BLaER1 (cell line): ENCODE measurements at regions not wholly inside any gene's neighbourhood (a gene's known extent, or its start where the extent isn't known, plus 50 kb on each side); places are given as distances from the start of the nearest gene placed in this dataset.

ENCODE experiments used
- H3K27ac ChIP-seq: shearing (Covaris generic); formaldehyde crosslinking; 2 replicates; pipeline ENCODE4 v1.8.1; 2022
- H3K27me3 ChIP-seq: shearing (Covaris generic); formaldehyde crosslinking; 2 replicates; pipeline ENCODE4 v1.8.1; 2022
- H3K36me3 ChIP-seq: shearing (Covaris generic); formaldehyde crosslinking; 2 replicates; pipeline ENCODE4 v1.8.1; 2022
- H3K4me1 ChIP-seq: shearing (Covaris generic); formaldehyde crosslinking; 2 replicates; pipeline ENCODE4 v1.8.1; 2022
- H3K4me2 ChIP-seq: shearing (Covaris generic); formaldehyde crosslinking; 2 replicates; pipeline ENCODE4 v1.8.1; 2022
- H3K4me3 ChIP-seq: shearing (Covaris generic); formaldehyde crosslinking; 2 replicates; pipeline ENCODE4 v1.8.1; 2022
- H3K9ac ChIP-seq: shearing (Covaris generic); formaldehyde crosslinking; 2 replicates; pipeline ENCODE4 v1.8.1; 2022
- H3K9me3 ChIP-seq: shearing (Covaris generic); formaldehyde crosslinking; 2 replicates; pipeline ENCODE4 v1.8.1; 2022
- H4K20me1 ChIP-seq: shearing (Covaris generic); formaldehyde crosslinking; 2 replicates; pipeline ENCODE4 v1.8.1; 2022
- Cebpa-rat ChIP-seq: shearing (Covaris generic); IDR thresholded peaks from 2 replicates; pipeline ENCODE4 v1.8.1; 2022

DNA sequence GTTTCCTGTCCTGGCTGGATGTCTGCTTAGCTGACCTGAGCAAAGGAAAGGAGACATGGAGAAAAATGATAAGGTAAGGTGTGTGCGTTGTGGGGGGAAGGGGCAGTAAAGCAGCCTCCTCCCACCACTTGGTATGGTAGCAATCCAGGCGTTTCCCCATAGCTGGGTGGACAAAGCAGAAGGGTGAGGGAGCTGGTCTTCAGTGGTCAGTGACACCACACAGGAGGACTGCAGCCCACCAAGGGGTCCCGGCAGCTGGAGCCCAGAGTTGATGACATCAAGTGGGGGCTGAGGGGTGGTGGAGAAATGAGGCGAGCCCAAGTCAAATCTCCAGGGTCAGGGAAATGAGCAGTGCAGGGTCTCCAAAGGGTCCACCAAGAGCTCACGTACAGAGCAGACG, 69.3 kb upstream of the LRRN2 start:
- Histone ChIP-seq H3K9me3 (peaks cover 15% of the 10 kb centered on the region), H3K4me1 (no peaks in the 10 kb centered on the region), H3K27me3 (no peaks in the 10 kb centered on the region), H3K36me3 (no peaks in the 10 kb centered on the region), H4K20me1 (no peaks in the 10 kb centered on the region), H3K9ac (no peak overlapping the region), H3K27ac (no peak overlapping the region), H3K4me3 (no peak overlapping the region), H3K4me2 (no peak overlapping the region)
- no peak for TF ChIP-seq Cebpa-rat

GRCh38 chr1:204756349-204756748, 70.8 kb upstream of the LRRN2 start:
- H3K27ac ChIP-seq = no peak overlapping the region
- H4K20me1 ChIP-seq = no peaks in the 10 kb centered on the region
- H3K36me3 ChIP-seq = no peaks in the 10 kb centered on the region
- no peak for TF ChIP-seq Cebpa-rat
- H3K4me2 ChIP-seq = no peak overlapping the region
- no peak overlapping the region for H3K4me3 ChIP-seq
- H3K9ac ChIP-seq = no peak overlapping the region
- no peaks in the 10 kb centered on the region for H3K27me3 ChIP-seq
- no peaks in the 10 kb centered on the region for H3K4me1 ChIP-seq
- H3K9me3 ChIP-seq = peaks cover 15% of the 10 kb centered on the region

- Histone ChIP-seq H3K4me2 (no peak overlapping the region), H3K27me3 (no peaks in the 10 kb centered on the region), H3K4me3 (no peak overlapping the region), H3K9me3 (peaks cover 15% of the 10 kb centered on the region), H3K27ac (no peak overlapping the region), H3K9ac (no peak overlapping the region), H3K36me3 (no peaks in the 10 kb centered on the region), H3K4me1 (no peaks in the 10 kb centered on the region), H4K20me1 (no peaks in the 10 kb centered on the region)
- TF ChIP-seq Cebpa-rat = no peak
Measured at GRCh38 chr1:204756811-204757210, 71.3 kb upstream of the LRRN2 start.

DNA sequence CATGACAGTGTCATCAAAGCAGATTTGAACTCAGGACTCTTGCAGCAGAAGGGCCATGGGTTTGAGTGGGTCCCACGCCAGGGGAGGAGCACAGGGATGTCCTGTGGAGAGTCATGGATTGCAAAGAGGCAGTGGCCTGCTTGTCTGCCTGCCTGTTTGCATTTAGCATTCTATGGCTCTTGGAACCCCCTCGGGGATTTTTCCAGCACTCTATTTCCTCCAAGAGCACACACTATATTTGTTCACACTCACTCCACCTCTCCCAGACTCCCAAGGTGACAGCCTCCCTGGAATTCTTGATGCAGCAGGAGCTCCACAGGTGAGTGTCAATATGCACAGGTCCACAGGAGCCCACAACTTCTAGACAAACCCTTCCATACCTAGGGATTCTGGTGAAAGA, 73.1 kb upstream of the LRRN2 start:
- H3K27ac ChIP-seq = no peak overlapping the region
- no peaks in the 10 kb centered on the region for H4K20me1 ChIP-seq
- no peak overlapping the region for H3K4me3 ChIP-seq
- H3K4me2 ChIP-seq = no peak overlapping the region
- H3K9me3 ChIP-seq = peaks cover 6% of the 10 kb centered on the region; the same call in 1 of the 2 replicates
- no peak for TF ChIP-seq Cebpa-rat
- H3K9ac ChIP-seq = no peak overlapping the region
- H3K4me1 ChIP-seq = peaks cover 2% of the 10 kb centered on the region
- no peaks in the 10 kb centered on the region for H3K27me3 ChIP-seq
- no peaks in the 10 kb centered on the region for H3K36me3 ChIP-seq

GRCh38 chr1:204760350-204760749, 74.8 kb upstream of the LRRN2 start:
- Histone ChIP-seq H3K9me3 (peaks cover 6% of the 10 kb centered on the region; the same call in 1 of the 2 replicates), H3K36me3 (no peaks in the 10 kb centered on the region), H4K20me1 (no peaks in the 10 kb centered on the region), H3K4me1 (peaks cover 9% of the 10 kb centered on the region), H3K4me3 (no peak overlapping the region), H3K27ac (no peak overlapping the region), H3K9ac (no peak overlapping the region), H3K4me2 (no peak overlapping the region), H3K27me3 (no peaks in the 10 kb centered on the region)
- TF ChIP-seq Cebpa-rat = no peak

DNA sequence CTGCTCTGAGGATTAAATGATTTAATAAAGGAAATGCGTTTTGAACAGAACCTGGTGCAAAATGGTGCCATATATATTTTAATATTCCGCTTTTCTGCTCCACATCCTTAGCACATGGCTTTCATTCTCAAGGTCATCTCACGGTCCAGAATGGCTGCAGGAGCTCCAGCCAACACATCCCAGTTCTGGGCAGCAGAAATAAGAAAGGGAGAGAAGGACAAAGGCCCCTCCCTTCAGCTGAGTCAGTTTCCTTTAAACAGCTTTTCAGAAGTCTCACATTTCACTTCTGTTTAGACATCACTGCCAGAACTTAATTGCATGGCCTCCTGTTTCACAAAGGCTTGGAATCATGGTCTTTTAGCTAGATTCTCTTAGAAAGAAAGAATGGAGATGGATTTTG, 75.2 kb upstream of the LRRN2 start:
- Histone ChIP-seq H4K20me1 (no peaks in the 10 kb centered on the region), H3K36me3 (no peaks in the 10 kb centered on the region), H3K27ac (no peak overlapping the region), H3K4me3 (no peak overlapping the region), H3K27me3 (no peaks in the 10 kb centered on the region), H3K9ac (no peak overlapping the region), H3K4me1 (peaks cover 9% of the 10 kb centered on the region), H3K4me2 (no peak overlapping the region), H3K9me3 (peaks cover 6% of the 10 kb centered on the region; the same call in 1 of the 2 replicates)
- no peak for TF ChIP-seq Cebpa-rat

GRCh38 chr1:204763773-204764427, 78.4 kb upstream of the LRRN2 start:
- Histone ChIP-seq H3K9me3 (peaks cover 6% of the 10 kb centered on the region; the same call in 1 of the 2 replicates), H3K4me2 (peak overlapping the region; percentile 29; the same call in 1 of the 2 replicates), H3K27ac (no peak overlapping the region), H3K36me3 (no peaks in the 10 kb centered on the region), H3K27me3 (no peaks in the 10 kb centered on the region), H4K20me1 (no peaks in the 10 kb centered on the region), H3K9ac (no peak overlapping the region), H3K4me3 (no peak overlapping the region), H3K4me1 (peaks cover 9% of the 10 kb centered on the region)
- TF ChIP-seq Cebpa-rat = no peak

- H3K4me2 ChIP-seq = no peak overlapping the region
- H3K9me3 ChIP-seq = no peaks in the 10 kb centered on the region
- H3K4me1 ChIP-seq = no peaks in the 10 kb centered on the region
- no peak for TF ChIP-seq Cebpa-rat
- H3K27me3 ChIP-seq = no peaks in the 10 kb centered on the region
- H3K27ac ChIP-seq = no peak overlapping the region
- H4K20me1 ChIP-seq = no peaks in the 10 kb centered on the region
- no peak overlapping the region for H3K4me3 ChIP-seq
- H3K9ac ChIP-seq = no peak overlapping the region
- H3K36me3 ChIP-seq = no peaks in the 10 kb centered on the region
Measured at GRCh38 chr1:204769997-204770396, 84.5 kb upstream of the LRRN2 start.

DNA sequence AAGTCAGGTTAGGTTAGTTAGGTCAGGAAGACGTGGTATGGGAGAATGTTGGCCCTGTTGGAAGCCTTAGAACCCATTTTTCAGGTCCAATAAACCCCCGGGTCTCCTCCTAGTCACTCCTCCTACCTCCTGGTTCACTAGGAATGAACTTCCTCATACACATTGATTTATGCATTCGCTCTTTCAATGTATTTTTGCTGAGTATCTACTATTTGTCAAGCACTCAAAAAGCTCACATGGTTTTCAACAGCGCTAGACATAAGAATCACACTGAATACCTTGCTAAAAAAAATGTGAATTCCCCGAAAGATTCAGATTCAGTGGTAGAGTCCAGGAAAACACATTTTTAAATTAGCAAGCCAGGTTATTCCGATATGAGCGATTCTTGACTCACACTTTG, 85.8 kb upstream of the LRRN2 start:
- no peak overlapping the region for H3K9ac ChIP-seq
- H4K20me1 ChIP-seq = no peaks in the 10 kb centered on the region
- H3K27ac ChIP-seq = no peak overlapping the region
- no peak overlapping the region for H3K4me2 ChIP-seq
- no peak overlapping the region for H3K4me3 ChIP-seq
- H3K9me3 ChIP-seq = no peaks in the 10 kb centered on the region
- H3K4me1 ChIP-seq = no peaks in the 10 kb centered on the region
- no peak for TF ChIP-seq Cebpa-rat
- H3K36me3 ChIP-seq = no peaks in the 10 kb centered on the region
- no peaks in the 10 kb centered on the region for H3K27me3 ChIP-seq

DNA sequence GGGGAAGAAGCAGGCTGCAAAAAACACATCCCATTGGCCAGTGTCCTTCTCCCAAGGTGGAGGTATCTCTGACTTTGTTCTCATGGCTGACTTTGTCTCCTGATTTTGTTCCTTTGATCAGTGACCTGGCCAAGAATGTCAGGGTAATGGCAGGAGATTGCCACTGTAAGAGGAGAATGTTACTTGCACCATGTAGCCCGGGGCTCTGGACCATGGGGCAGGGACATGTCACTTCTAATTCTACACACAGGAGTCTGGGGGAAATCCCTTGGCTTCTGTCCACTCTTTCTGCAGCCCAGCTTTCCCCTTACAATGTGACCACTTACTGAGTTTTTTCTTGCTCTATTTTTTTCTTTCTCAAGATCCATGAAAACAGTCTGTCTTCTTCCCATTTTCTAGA, 87.7 kb upstream of the LRRN2 start:
- Histone ChIP-seq H3K36me3 (no peaks in the 10 kb centered on the region), H3K4me1 (no peaks in the 10 kb centered on the region), H3K4me3 (no peak overlapping the region), H3K9me3 (no peaks in the 10 kb centered on the region), H3K27me3 (no peaks in the 10 kb centered on the region), H4K20me1 (no peaks in the 10 kb centered on the region), H3K9ac (no peak overlapping the region), H3K27ac (no peak overlapping the region), H3K4me2 (no peak overlapping the region)
- no peak for TF ChIP-seq Cebpa-rat

GRCh38 chr1:204775546-204775945, 90.0 kb upstream of the LRRN2 start:
- Histone ChIP-seq H3K27me3 (no peaks in the 10 kb centered on the region), H3K4me1 (no peaks in the 10 kb centered on the region), H3K4me3 (no peak overlapping the region), H3K9me3 (no peaks in the 10 kb centered on the region), H3K9ac (no peak overlapping the region), H4K20me1 (no peaks in the 10 kb centered on the region), H3K36me3 (no peaks in the 10 kb centered on the region), H3K27ac (no peak overlapping the region), H3K4me2 (no peak overlapping the region)
- TF ChIP-seq Cebpa-rat = no peak
